WTC11 (cell line): ENCODE measurements at regions not wholly inside any gene's neighbourhood (a gene's known extent, or its start where the extent isn't known, plus 50 kb on each side); places are given as distances from the start of the nearest gene placed in this dataset.

Experiments used
- ATAC-seq: fragments of 200-7000 bp; cut with Tn5 transposase; 2 replicates; pipeline ENCODE4 v1.10.0; 2021; ENCODE audit warnings: mild to moderate bottlenecking, moderate library complexity
- CTCF ChIA-PET: fragments of 300-600 bp; sonication (Branson Sonifier 250); formaldehyde crosslinking; loops from one replicate; lab custom pipeline; 2021; ENCODE audit warnings: antibody characterized with exemption; lab: Charles Lee
- POLR2A ChIA-PET: fragments of 350-600 bp; sonication (Branson Sonifier 250); formaldehyde crosslinking; loops from one replicate; lab custom pipeline; 2021; ENCODE audit warnings: antibody characterized with exemption; lab: Charles Lee
- DNase-seq: peaks from one replicate; pipeline ENCODE4 v3.0.0; 2021; ENCODE audit warnings: low spot score
- H3K27ac Mint-ChIP-seq: 2 replicates; pipeline ENCODE4 v1.8.0; 2021; ENCODE audit warnings: mixed read lengths
- H3K27me3 Mint-ChIP-seq: 2 replicates; pipeline ENCODE4 v1.8.0; 2021; ENCODE audit warnings: low read depth, mild to moderate bottlenecking, moderate library complexity, mixed read lengths
- H3K36me3 Mint-ChIP-seq: 2 replicates; pipeline ENCODE4 v1.8.0; 2021; ENCODE audit warnings: mixed read lengths
- H3K4me1 Mint-ChIP-seq: 2 replicates; pipeline ENCODE4 v1.8.0; 2022; ENCODE audit warnings: mixed read lengths
- H3K4me3 Mint-ChIP-seq: 2 replicates; pipeline ENCODE4 v1.8.0; 2021; ENCODE audit warnings: mild to moderate bottlenecking, moderate library complexity, mixed read lengths
- H3K9me3 Mint-ChIP-seq: 2 replicates; pipeline ENCODE4 v1.8.0; 2021; ENCODE audit warnings: mixed read lengths
- EMX1 ChIP-seq: fragments of 250-450 bp; sonication (Bioruptor Pico); IDR thresholded peaks from 2 replicates; pipeline ENCODE4 v1.8.0; 2021; ENCODE audit warnings: mild to moderate bottlenecking
- FOXJ3 ChIP-seq: sonication (generic); formaldehyde crosslinking; IDR thresholded peaks from 2 replicates; pipeline ENCODE4 v1.9.0; 2021; ENCODE audit warnings: missing genetic modification reagents, mild to moderate bottlenecking, borderline replicate concordance
- FOXP1 ChIP-seq: sonication (generic); formaldehyde crosslinking; IDR thresholded peaks from 2 replicates; pipeline ENCODE4 v1.8.0; 2022; ENCODE audit warnings: missing genetic modification reagents, mild to moderate bottlenecking, moderate library complexity, borderline replicate concordance
- JUN ChIP-seq: sonication (generic); formaldehyde crosslinking; IDR thresholded peaks from 2 replicates; pipeline ENCODE4 v1.8.0; 2023; ENCODE audit warnings: mild to moderate bottlenecking, missing genetic modification reagents
- KAT7 ChIP-seq: sonication (generic); formaldehyde crosslinking; IDR thresholded peaks from 2 replicates; pipeline ENCODE4 v1.8.1; 2023; ENCODE audit warnings: missing genetic modification reagents, mild to moderate bottlenecking, borderline replicate concordance
- NFATC4 ChIP-seq: fragments of 250-450 bp; sonication (Bioruptor Pico); IDR thresholded peaks from 2 replicates; pipeline ENCODE4 v1.9.0; 2021; ENCODE audit warnings: mild to moderate bottlenecking
- PRRX2 ChIP-seq: fragments of 250-450 bp; sonication (Bioruptor Pico); IDR thresholded peaks from 2 replicates; pipeline ENCODE4 v1.8.0; 2021; ENCODE audit warnings: mild to moderate bottlenecking
- TEAD1 ChIP-seq: sonication (generic); formaldehyde crosslinking; IDR thresholded peaks from 2 replicates; pipeline ENCODE4 v1.8.0; 2022; ENCODE audit warnings: mild to moderate bottlenecking, missing genetic modification reagents
- TP53 ChIP-seq: sonication (generic); formaldehyde crosslinking; IDR thresholded peaks from 2 replicates; pipeline ENCODE4 v1.8.1; 2023; ENCODE audit warnings: mild to moderate bottlenecking, missing genetic modification reagents
- ZBTB21 ChIP-seq: sonication (generic); formaldehyde crosslinking; IDR thresholded peaks from 2 replicates; pipeline ENCODE4 v1.8.1; 2023; ENCODE audit warnings: mild to moderate bottlenecking, missing genetic modification reagents, borderline replicate concordance
- TF ChIP-seq, protein P1 (sequence below): sonication (generic); formaldehyde crosslinking; IDR thresholded peaks from 2 replicates; pipeline ENCODE4 v1.8.1; 2023; ENCODE audit warnings: mild to moderate bottlenecking, missing genetic modification reagents
- TF ChIP-seq, protein P2 (sequence below): sonication (generic); formaldehyde crosslinking; IDR thresholded peaks from 2 replicates; pipeline ENCODE4 v1.8.1; 2022; ENCODE audit warnings: mild to moderate bottlenecking, missing genetic modification reagents, moderate library complexity, borderline replicate concordance
- TF ChIP-seq, protein P3 (sequence below): fragments of 250-450 bp; sonication (Bioruptor Pico); IDR thresholded peaks from 2 replicates; pipeline ENCODE4 v1.8.0; 2021; ENCODE audit warnings: mild to moderate bottlenecking
- TF ChIP-seq, protein P4 (sequence below): fragments of 250-450 bp; sonication (Bioruptor Pico); IDR thresholded peaks from 2 replicates; pipeline ENCODE4 v1.9.0; 2021; ENCODE audit warnings: mild to moderate bottlenecking, borderline replicate concordance
- TF ChIP-seq, protein P5 (sequence below): sonication (generic); formaldehyde crosslinking; IDR thresholded peaks from 2 replicates; pipeline ENCODE4 v1.8.1; 2023; ENCODE audit warnings: mild to moderate bottlenecking, missing genetic modification reagents, borderline replicate concordance

DNA sequence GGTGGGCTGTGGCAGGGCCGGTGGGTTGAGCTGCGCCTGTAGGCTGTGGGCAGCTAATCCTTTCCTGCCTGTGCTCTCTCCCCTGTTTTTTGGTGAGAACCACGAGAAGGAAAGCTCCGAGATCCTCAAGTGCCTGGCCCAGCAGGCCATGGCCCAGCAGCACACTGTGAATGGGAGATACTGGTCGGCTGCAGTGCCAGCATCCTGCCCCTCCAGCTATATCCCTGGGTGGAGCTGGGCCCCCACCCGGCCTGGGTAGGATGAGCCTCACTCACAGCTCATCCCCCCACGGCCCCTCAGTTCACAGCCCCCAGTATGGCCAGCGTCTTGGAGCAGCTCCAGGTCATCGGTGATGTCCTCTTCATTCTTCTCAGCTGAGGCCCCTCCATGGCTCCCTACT, 164.4 kb upstream of the ZNF267 start (continued):
- TF ChIP-seq, protein P1, sequence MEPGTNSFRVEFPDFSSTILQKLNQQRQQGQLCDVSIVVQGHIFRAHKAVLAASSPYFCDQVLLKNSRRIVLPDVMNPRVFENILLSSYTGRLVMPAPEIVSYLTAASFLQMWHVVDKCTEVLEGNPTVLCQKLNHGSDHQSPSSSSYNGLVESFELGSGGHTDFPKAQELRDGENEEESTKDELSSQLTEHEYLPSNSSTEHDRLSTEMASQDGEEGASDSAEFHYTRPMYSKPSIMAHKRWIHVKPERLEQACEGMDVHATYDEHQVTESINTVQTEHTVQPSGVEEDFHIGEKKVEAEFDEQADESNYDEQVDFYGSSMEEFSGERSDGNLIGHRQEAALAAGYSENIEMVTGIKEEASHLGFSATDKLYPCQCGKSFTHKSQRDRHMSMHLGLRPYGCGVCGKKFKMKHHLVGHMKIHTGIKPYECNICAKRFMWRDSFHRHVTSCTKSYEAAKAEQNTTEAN = no peak
- TF ChIP-seq TP53 (CRISPR knock-in tag) = no peak
- TF ChIP-seq, protein P2, sequence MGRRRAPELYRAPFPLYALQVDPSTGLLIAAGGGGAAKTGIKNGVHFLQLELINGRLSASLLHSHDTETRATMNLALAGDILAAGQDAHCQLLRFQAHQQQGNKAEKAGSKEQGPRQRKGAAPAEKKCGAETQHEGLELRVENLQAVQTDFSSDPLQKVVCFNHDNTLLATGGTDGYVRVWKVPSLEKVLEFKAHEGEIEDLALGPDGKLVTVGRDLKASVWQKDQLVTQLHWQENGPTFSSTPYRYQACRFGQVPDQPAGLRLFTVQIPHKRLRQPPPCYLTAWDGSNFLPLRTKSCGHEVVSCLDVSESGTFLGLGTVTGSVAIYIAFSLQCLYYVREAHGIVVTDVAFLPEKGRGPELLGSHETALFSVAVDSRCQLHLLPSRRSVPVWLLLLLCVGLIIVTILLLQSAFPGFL = no peak
- TF ChIP-seq ZBTB21 = no peak
- TF ChIP-seq, protein P3, sequence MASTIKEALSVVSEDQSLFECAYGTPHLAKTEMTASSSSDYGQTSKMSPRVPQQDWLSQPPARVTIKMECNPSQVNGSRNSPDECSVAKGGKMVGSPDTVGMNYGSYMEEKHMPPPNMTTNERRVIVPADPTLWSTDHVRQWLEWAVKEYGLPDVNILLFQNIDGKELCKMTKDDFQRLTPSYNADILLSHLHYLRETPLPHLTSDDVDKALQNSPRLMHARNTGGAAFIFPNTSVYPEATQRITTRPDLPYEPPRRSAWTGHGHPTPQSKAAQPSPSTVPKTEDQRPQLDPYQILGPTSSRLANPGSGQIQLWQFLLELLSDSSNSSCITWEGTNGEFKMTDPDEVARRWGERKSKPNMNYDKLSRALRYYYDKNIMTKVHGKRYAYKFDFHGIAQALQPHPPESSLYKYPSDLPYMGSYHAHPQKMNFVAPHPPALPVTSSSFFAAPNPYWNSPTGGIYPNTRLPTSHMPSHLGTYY (CRISPR knock-in tag) = no peak
- TF ChIP-seq PRRX2 (CRISPR knock-in tag) = no peak
- no peak for TF ChIP-seq KAT7 (CRISPR knock-in tag)
- no peak for TF ChIP-seq EMX1 (CRISPR knock-in tag)

DNA sequence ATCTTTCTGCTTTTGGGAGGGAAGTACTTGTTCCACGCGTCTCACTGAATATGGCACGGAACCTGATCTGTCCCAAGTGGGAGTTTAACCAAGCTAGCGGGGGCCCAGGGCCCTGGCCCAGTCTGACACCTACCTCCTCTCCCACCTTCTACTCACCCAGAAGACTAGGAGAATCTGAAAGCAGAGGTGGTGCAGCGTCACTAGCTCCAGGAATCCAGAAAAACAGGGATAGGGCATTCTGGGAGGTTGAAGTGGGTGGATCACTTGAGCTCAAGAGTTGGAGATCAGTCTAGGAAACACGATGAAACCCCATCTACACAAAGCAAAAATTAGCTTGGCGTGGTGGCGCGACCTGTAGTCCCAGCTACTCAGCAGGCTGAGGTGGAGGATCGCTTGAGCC, 163.5 kb upstream of the ZNF267 start:
- peaks cover 28% of the 10 kb centered on the region for H3K4me1 Mint-ChIP-seq
- H3K27ac Mint-ChIP-seq = no peak overlapping the region
- no peaks in the 10 kb centered on the region for H3K9me3 Mint-ChIP-seq

More for the DNA sequence above, 163.5 kb upstream of the ZNF267 start:
- H3K27me3 Mint-ChIP-seq = no peaks in the 10 kb centered on the region
- ChIA-PET CTCF (interaction anchor here (0.6 to 3.7 kb wide), 3 partner anchors 159 to 785 kb away, joined by 4 to 38 read pairs (median 4); partner anchors contain the start of gene ARMC5), POLR2A (interaction anchor here (0.6 kb wide), 1 partner anchor 291 kb away, joined by 5 read pairs; no protein-coding TSS in a partner anchor)
- no peak overlapping the region for H3K4me3 Mint-ChIP-seq
- peaks cover 34% of the 10 kb centered on the region for H3K36me3 Mint-ChIP-seq
- TF ChIP-seq JUN (CRISPR knock-in tag) = no peak
- TF ChIP-seq, protein P4, sequence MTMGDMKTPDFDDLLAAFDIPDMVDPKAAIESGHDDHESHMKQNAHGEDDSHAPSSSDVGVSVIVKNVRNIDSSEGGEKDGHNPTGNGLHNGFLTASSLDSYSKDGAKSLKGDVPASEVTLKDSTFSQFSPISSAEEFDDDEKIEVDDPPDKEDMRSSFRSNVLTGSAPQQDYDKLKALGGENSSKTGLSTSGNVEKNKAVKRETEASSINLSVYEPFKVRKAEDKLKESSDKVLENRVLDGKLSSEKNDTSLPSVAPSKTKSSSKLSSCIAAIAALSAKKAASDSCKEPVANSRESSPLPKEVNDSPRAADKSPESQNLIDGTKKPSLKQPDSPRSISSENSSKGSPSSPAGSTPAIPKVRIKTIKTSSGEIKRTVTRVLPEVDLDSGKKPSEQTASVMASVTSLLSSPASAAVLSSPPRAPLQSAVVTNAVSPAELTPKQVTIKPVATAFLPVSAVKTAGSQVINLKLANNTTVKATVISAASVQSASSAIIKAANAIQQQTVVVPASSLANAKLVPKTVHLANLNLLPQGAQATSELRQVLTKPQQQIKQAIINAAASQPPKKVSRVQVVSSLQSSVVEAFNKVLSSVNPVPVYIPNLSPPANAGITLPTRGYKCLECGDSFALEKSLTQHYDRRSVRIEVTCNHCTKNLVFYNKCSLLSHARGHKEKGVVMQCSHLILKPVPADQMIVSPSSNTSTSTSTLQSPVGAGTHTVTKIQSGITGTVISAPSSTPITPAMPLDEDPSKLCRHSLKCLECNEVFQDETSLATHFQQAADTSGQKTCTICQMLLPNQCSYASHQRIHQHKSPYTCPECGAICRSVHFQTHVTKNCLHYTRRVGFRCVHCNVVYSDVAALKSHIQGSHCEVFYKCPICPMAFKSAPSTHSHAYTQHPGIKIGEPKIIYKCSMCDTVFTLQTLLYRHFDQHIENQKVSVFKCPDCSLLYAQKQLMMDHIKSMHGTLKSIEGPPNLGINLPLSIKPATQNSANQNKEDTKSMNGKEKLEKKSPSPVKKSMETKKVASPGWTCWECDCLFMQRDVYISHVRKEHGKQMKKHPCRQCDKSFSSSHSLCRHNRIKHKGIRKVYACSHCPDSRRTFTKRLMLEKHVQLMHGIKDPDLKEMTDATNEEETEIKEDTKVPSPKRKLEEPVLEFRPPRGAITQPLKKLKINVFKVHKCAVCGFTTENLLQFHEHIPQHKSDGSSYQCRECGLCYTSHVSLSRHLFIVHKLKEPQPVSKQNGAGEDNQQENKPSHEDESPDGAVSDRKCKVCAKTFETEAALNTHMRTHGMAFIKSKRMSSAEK (CRISPR knock-in tag) = no peak
- TF ChIP-seq NFATC4 (CRISPR knock-in tag) = no peak
- no peak for TF ChIP-seq FOXJ3 (CRISPR knock-in tag)
- TF ChIP-seq, protein P5, sequence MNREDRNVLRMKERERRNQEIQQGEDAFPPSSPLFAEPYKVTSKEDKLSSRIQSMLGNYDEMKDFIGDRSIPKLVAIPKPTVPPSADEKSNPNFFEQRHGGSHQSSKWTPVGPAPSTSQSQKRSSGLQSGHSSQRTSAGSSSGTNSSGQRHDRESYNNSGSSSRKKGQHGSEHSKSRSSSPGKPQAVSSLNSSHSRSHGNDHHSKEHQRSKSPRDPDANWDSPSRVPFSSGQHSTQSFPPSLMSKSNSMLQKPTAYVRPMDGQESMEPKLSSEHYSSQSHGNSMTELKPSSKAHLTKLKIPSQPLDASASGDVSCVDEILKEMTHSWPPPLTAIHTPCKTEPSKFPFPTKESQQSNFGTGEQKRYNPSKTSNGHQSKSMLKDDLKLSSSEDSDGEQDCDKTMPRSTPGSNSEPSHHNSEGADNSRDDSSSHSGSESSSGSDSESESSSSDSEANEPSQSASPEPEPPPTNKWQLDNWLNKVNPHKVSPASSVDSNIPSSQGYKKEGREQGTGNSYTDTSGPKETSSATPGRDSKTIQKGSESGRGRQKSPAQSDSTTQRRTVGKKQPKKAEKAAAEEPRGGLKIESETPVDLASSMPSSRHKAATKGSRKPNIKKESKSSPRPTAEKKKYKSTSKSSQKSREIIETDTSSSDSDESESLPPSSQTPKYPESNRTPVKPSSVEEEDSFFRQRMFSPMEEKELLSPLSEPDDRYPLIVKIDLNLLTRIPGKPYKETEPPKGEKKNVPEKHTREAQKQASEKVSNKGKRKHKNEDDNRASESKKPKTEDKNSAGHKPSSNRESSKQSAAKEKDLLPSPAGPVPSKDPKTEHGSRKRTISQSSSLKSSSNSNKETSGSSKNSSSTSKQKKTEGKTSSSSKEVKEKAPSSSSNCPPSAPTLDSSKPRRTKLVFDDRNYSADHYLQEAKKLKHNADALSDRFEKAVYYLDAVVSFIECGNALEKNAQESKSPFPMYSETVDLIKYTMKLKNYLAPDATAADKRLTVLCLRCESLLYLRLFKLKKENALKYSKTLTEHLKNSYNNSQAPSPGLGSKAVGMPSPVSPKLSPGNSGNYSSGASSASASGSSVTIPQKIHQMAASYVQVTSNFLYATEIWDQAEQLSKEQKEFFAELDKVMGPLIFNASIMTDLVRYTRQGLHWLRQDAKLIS (CRISPR knock-in tag) = no peak
- TF ChIP-seq TEAD1 (CRISPR knock-in tag) = no peak
- TF ChIP-seq FOXP1 (CRISPR knock-in tag) = no peak
- TF ChIP-seq, all 79 proteins: peak for 0
- ATAC-seq (no peak), DNase-seq (no peak)
